ENCODE measurements at regions not wholly inside any gene's neighbourhood (a gene's known extent, or its start where the extent isn't known, plus 50 kb on each side); places are given as distances from the start of the nearest gene placed in this dataset.

DNA sequence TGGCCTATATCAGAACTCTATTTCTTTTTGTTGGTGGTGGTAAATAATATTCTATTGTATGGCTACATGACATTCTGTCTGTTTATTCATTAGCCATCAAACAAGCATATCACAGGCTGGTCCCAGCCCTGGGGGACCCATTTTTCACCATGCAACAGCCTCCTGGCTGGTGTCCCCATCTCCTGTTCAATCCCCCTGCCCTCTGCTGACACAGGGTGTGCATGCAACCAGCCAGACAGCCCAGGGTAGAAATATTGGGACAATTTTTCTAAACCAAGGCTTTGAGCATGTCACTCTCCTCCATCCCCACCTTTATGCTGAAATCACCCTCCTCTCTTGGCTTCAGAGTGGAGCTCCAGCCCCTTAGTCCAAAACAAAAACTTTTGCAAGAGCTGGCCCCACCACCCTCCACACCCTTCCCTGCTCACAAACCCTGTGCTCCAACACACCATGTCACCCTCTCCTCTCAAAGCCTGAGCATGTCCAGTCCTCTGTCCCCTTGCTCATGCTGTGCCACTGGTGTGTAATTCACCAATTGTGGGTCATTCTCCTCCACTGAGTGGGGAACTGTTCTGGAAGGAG, 153.0 kb upstream of the UQCRFS1 start:
- Histone ChIP-seq H3K4me1 (no peaks in the 10 kb centered on the region), H3K4me3 (no peak overlapping the region), H3K9me3 (replicated peaks) (no peaks in the 10 kb centered on the region), H3K27ac (no peak overlapping the region), H3K27me3 (peaks cover 14% of the 10 kb centered on the region), H3K36me3 (no peaks in the 10 kb centered on the region)
- DNase-seq: no peak

DNA sequence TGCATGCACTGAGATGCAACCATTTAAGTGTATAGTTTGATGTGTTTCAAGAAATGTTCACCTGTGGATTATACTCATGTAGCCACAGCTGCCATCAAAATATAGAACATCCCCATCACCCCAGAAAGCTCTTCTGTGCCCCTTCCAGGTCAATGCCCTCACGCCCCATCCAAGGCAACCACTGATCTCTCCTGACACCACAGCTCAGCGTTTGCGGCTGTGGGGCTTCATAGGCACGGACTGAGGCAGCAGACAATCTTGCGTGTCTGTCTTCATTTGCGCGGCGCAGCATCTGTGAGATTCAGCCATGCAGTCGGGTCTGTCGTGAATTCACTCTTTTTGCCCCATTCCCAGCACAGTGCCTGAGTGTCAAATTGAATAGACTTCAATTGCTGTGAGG, 153.8 kb upstream of the UQCRFS1 start:
- H3K27me3 ChIP-seq: peaks cover 17% of the 10 kb centered on the region
- DNase-seq: no peak
- no peaks in the 10 kb centered on the region for H3K9me3 ChIP-seq (replicated peaks)
- no peaks in the 10 kb centered on the region for H3K36me3 ChIP-seq
- no peak overlapping the region for H3K4me3 ChIP-seq
- no peak overlapping the region for H3K27ac ChIP-seq
- no peaks in the 10 kb centered on the region for H3K4me1 ChIP-seq

DNA sequence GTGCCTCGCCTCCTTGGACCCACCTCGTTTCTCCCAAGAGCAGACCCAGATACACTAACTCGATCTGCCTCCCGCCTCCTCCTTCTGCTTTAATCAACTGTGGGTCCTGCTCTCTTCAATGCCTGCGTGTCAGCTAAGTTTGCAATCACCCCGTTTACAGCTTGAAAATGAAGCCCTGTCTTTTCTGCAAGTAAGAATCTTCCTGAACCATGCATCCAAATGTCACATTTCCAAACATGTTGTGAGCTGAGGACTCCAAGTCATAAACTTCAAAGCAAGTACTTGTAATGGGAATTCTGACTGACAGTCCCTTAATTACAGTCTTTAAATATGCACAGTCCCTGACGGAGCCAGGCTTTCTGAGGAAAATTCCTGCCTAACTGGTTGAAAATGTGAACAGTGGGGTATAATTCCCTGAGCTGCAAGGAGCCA, 154.9 kb upstream of the UQCRFS1 start:
- Histone ChIP-seq H3K36me3 (no peaks in the 10 kb centered on the region), H3K4me3 (no peak overlapping the region), H3K27ac (no peak overlapping the region), H3K9me3 (replicated peaks) (no peaks in the 10 kb centered on the region), H3K4me1 (no peaks in the 10 kb centered on the region), H3K27me3 (peaks cover 17% of the 10 kb centered on the region)
- no peak for DNase-seq

DNA sequence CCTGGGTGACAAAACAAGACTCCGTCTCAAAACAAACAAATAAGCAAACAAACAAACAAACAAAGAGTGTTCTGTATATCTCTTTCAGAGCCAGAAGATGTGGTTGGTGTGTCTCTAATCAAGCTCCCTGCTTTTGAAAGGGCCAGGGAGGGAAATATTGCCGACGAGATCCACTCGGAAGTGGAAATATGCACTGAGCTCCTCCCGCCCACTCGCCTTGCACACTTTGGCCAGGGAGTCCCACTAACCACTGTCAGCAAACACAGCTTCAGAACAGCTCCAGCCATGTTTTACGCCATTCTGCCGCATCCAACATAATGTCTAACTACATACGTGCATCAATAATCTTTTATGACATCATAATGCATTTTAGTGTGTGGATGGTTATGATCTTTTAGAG, 155.5 kb upstream of the VSTM2B start:
- no peaks in the 10 kb centered on the region for H3K4me1 ChIP-seq
- H3K9me3 ChIP-seq (replicated peaks): no peaks in the 10 kb centered on the region
- H3K27ac ChIP-seq: no peak overlapping the region
- DNase-seq: no peak
- no peaks in the 10 kb centered on the region for H3K36me3 ChIP-seq
- no peak overlapping the region for H3K4me3 ChIP-seq
- peaks cover 17% of the 10 kb centered on the region for H3K27me3 ChIP-seq

DNA sequence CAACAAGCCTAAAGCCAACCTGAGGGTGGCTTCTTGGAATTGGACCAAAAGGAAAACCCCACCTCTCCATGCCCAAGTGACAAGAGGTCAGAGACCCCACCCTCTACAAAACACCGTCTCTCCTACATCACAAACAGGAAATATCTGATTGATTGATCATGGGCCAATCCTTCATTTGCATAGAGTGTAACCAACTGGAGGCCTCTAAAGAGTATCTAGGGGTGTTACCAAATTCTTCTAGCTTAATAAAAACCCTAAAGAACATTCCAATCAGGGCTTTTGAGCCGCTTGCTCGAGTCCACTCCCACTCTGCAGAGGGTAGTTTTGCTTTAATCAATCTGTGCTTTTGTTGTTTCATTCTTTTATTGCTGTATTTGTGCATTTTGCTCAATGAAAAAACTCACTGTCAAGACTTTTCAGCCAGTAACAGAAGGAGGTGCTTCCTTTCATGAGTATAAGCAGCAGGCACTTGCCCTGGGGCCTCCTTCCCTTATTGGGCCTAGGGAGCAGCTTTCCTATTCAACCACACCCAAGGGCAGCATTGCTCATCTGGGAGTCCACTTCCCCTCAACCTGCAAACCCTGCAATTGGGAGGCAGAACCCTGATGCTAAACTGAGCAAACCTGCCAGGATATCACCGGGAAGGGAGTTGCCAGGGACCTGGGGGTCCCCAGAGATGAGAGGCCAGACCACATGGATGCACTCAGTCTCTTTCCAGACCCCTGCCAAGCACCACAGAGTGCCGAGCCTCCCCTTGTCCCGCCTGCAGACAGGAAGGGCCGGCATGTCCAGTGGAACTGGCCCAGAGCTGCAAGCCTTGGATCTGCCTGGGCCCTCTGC, 154.3 kb upstream of the VSTM2B start:
- Histone ChIP-seq H3K9me3 (replicated peaks) (no peaks in the 10 kb centered on the region), H3K27me3 (peaks cover 17% of the 10 kb centered on the region), H3K4me3 (no peak overlapping the region), H3K36me3 (no peaks in the 10 kb centered on the region), H3K27ac (no peak overlapping the region), H3K4me1 (no peaks in the 10 kb centered on the region)
- DNase-seq: no peak

DNA sequence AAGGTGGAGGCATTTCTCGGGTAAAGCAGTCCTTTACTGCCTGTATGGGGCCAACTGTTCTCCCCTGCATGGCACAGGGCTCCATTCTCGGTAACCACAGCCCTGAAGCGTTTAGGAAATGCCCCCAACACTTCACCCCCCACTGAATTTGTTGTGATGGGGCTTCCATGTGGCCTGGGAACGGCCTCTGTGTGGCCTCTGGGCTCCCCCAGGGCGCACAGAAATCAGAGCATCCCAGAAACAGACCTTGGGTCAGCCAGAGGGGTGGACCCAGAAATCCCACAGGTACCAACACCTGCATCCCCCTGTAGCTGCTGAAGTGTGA, 153.7 kb upstream of the VSTM2B start:
- Histone ChIP-seq H3K27ac (no peak overlapping the region), H3K27me3 (peaks cover 17% of the 10 kb centered on the region), H3K4me3 (no peak overlapping the region), H3K4me1 (no peaks in the 10 kb centered on the region), H3K36me3 (no peaks in the 10 kb centered on the region), H3K9me3 (replicated peaks) (no peaks in the 10 kb centered on the region)
- DNase-seq: no peak

DNA sequence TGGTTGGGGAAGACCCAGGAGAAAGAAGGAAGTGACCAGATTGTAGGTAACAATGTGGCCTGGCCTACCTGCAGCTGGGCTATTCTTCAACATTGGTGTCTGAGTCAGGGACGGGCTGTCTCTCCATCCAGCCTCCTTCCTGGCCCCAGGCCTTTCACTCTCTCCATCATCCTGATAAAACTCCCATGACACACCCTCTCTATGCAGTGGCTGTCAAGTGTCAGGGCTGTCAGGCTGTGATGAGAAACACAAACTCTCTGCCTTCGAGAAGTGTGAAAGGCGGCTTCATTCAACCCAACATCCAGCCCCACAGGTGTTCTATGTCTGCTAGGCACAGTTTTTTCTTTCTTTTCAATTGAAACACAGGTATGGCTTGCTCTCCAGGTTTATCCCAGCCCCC, 153.3 kb upstream of the VSTM2B start:
- no peaks in the 10 kb centered on the region for H3K4me1 ChIP-seq

DNA sequence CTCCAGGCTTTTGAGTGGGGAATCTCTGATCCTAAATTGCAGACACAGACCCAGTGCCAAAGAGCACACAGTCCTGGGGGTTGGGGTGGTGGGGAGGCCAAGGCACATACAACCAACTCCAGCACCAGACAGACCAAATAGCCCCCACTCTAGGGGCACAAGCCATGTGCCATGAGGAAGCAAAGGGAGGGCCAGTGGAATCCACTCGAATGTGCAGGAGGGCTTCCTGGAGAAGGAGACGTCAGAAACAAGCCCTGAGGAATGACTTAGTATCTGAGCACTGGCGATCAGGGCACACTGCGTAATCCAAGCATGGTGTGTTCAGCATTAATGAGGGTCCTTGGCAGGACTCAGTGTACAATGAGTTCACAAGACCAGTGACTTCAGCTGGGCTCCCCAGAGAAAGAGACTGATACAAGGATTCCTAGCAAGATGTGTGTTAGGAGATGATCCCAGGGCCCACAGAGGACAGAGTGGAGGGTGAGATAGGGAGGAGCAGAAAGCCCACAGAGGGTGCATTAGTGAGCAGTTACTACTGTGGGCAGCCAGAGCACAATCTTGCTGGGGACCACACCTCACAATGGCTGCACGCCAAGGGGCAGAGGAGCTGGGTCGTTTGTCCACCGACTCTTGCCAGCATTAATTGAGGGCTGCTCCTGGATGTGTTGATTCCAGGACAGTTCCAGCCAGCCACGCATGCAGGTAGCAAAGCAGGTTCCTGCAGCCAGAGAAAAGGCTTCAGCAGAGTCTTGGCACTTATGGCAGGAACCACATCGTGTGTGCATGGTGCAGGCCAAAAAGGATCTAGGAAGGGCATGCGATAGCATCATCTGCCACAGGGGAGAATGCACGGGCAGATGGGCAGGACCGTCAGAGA, 152.6 kb upstream of the VSTM2B start:
- no peak overlapping the region for H3K4me3 ChIP-seq
- H3K36me3 ChIP-seq: no peaks in the 10 kb centered on the region
- DNase-seq: no peak
- no peak overlapping the region for H3K27ac ChIP-seq
- no peaks in the 10 kb centered on the region for H3K9me3 ChIP-seq (replicated peaks)
- peaks cover 11% of the 10 kb centered on the region; the same call in 1 of the 2 replicates for H3K27me3 ChIP-seq
- no peaks in the 10 kb centered on the region for H3K4me1 ChIP-seq

More for the DNA sequence above, 153.3 kb upstream of the VSTM2B start:
- H3K27ac ChIP-seq: no peak overlapping the region
- no peaks in the 10 kb centered on the region for H3K36me3 ChIP-seq
- peaks cover 17% of the 10 kb centered on the region for H3K27me3 ChIP-seq
- DNase-seq: no peak
- no peak overlapping the region for H3K4me3 ChIP-seq
- no peaks in the 10 kb centered on the region for H3K9me3 ChIP-seq (replicated peaks)

DNA sequence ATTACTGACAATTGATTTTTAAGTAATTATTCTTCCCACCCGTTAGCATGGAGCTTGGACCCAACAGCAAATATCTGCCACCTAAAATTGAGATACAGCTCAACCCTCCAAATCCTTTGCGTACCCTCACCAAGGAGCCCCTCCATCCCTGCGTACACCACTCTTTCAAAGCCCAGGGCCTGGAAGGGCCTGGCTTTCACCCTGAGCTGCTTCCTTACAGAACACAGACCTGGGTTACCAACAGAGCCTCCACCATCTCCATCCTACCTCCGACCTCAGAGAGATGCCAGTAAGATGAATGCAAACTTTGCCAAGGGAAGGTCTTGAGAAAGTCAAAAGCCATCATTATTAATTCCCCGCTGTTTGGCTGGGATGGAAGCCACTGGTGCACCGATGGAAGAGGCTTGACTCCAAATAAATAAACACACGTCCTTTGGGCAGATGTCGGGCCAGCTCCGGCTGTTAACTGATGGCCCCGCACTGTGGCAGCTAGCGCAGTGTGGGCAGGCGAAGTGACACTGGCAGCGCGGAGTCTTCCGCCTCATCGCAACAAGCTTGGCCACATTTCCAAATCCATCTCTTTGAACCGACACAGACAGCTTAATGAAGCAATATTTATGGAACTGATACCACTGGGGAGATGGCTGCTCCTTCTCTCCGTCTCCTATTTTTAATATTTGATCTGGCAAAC, 150.2 kb upstream of the VSTM2B start:
- Histone ChIP-seq H3K27me3 (peaks cover 4% of the 10 kb centered on the region; the same call in 1 of the 2 replicates), H3K27ac (no peak overlapping the region), H3K4me1 (no peaks in the 10 kb centered on the region), H3K4me3 (no peak overlapping the region), H3K9me3 (replicated peaks) (no peaks in the 10 kb centered on the region), H3K36me3 (no peaks in the 10 kb centered on the region)
- no peak for DNase-seq

DNA sequence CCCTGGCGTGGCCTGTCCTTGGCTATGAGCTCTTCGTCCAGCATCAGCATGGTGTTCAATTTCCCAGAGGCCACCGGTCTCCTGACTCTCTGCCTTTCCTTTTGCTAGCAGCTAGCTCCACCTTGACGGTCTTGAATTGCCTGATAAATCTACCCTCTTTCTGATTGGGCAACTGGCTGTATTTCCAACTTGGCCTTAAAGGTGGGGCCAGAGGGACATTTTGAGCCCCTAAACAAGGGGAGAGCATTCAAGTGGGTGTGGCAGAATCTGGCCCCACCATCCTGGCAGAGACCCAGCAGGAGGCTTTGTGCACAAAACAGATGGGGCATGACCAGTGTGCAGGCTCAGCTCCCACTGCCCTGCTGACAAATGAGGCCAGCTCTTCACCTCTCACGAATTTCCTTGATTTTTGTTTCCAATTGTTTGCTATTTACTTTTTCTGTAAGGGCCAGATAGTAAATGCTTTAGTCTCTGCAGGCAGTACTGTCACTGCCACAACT, 148.9 kb upstream of the VSTM2B start:
- no peak overlapping the region for H3K4me3 ChIP-seq
- H3K4me1 ChIP-seq: no peaks in the 10 kb centered on the region
- H3K9me3 ChIP-seq (replicated peaks): no peaks in the 10 kb centered on the region
- no peaks in the 10 kb centered on the region for H3K36me3 ChIP-seq
- H3K27me3 ChIP-seq: no peaks in the 10 kb centered on the region; the same call in 1 of the 2 replicates
- DNase-seq: no peak
- H3K27ac ChIP-seq: no peak overlapping the region

DNA sequence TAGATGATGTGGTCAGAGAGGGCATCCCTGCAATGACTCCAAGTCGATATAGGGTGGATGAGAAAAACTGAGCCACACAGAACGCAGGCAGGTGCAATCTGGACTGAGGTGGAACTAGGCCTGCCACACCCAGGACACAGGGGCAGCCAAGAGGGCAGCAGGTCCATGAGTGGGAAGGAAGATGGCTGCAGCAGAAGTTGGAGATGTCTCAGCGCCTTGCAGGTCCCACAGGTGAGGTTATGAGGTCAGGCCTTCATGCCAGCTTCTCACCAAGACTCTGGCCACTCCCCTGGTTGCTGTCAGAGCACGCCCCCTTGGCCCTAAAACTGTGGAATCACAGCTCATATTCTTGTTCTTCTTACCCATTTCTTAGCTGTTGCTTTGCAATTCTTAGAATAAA, 147.7 kb upstream of the VSTM2B start:
- Histone ChIP-seq H3K36me3 (no peaks in the 10 kb centered on the region), H3K27ac (no peak overlapping the region), H3K4me1 (no peaks in the 10 kb centered on the region), H3K9me3 (replicated peaks) (no peaks in the 10 kb centered on the region), H3K27me3 (no peaks in the 10 kb centered on the region; the same call in 1 of the 2 replicates), H3K4me3 (no peak overlapping the region)
- no peak for DNase-seq

DNA sequence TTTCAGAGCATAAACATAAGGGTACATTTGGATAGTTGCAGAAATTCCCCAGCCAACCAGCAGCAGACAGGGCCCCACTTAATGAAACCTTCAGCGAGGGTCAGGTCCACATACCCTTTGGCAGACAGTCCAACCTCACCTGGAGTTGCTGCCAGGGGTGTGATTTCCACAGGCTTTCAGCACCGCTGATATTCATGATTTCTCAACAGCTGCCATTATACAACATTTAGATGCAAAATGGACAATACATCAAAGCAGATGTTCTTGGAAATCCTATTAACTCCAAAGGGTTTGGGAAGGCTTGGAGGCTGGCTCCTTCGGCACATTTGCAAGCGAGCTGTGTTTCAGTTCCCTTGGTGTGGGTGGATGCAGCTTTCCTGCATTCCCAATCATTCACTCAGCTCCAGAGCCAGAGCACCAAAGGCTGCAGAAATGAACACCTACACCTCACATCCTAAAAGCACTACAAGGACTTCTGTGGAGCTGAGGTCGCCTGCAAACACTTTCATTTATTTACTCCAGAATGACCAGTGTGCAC, 147.2 kb upstream of the VSTM2B start:
- Histone ChIP-seq H3K4me3 (no peak overlapping the region), H3K27ac (no peak overlapping the region), H3K27me3 (no peaks in the 10 kb centered on the region; the same call in 1 of the 2 replicates), H3K9me3 (replicated peaks) (no peaks in the 10 kb centered on the region), H3K36me3 (no peaks in the 10 kb centered on the region), H3K4me1 (no peaks in the 10 kb centered on the region)
- no peak for DNase-seq

DNA sequence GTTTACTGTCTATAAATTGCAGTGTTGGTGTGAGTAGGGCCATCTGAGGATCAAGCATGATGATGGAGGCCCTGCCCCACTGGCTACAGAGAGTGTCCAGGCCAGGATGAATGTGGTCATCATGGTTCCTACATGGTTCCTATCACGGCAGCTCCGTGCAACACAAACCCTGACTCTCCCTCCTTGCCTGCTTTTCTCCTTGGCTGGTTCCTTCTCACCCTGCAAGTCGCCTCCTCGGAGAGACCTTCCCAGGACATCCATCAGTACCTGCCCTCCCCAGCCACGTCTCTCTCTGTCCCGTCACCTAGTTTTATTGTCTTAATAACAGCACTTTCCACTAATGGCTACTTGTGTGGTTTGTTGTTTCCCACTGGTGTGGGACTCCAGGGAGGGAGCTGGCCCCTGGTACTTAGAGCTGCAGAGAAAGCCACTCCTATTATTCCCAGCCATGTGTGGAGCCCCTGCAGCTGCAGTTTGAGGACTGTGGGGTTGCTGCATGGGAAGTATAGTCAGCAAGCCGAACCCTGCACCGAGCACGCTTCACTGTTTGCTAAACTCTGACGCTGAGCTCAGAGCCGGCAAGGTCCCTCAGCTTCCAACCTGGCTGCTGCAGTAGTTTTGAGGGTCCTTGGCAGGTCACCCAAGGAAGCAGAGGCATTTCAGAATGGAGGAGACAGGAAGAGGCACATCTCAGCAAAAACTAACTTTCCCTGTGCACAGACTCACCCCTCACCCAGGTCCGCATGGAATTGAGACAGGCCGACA, 146.4 kb upstream of the VSTM2B start:
- DNase-seq: no peak
- H3K9me3 ChIP-seq (replicated peaks): no peaks in the 10 kb centered on the region

DNA sequence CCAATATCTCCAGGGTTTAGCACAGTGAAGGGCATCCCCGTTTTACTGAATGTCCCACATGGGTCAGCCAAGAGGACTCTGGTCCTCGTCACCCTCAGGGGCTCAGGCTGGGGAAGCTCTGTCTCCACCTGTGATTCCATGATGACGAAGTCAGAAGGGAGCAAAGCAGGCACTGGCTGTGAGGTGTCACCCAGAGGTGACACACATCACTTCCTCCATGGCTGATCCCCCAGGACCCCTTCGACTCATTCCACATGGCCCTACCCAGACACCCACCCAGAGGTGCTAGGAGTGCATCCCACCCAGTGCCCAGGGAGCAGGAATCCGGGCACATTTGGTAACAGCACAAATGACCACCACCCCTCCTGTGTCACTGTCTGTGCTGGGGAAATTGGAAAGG, 145.2 kb upstream of the VSTM2B start:
- no peak overlapping the region for H3K4me3 ChIP-seq
- H3K9me3 ChIP-seq (replicated peaks): no peaks in the 10 kb centered on the region
- no peak overlapping the region for H3K27ac ChIP-seq
- no peak for DNase-seq
- H3K4me1 ChIP-seq: no peaks in the 10 kb centered on the region
- H3K36me3 ChIP-seq: no peaks in the 10 kb centered on the region
- H3K27me3 ChIP-seq: no peaks in the 10 kb centered on the region; the same call in 1 of the 2 replicates

More for the DNA sequence above, 146.4 kb upstream of the VSTM2B start:
- Histone ChIP-seq H3K4me1 (no peaks in the 10 kb centered on the region), H3K27me3 (no peaks in the 10 kb centered on the region; the same call in 1 of the 2 replicates), H3K27ac (no peak overlapping the region), H3K36me3 (no peaks in the 10 kb centered on the region), H3K4me3 (no peak overlapping the region)
